PC-3 (cell line): ENCODE measurements at regions not wholly inside any gene's neighbourhood (a gene's known extent, or its start where the extent isn't known, plus 50 kb on each side); places are given as distances from the start of the nearest gene placed in this dataset.

Experiments used
- CTCF ChIP-seq: fragments of 300-600 bp; sonication (generic); conservative IDR thresholded peaks from 2 replicates; pipeline ENCODE4 v1.5.1; 2017; ENCODE audit warnings: antibody characterized with exemption, low read depth, mild to moderate bottlenecking, low read length
- EZH2 ChIP-seq: fragments of 300-600 bp; sonication (generic); IDR thresholded peaks from one replicate; pipeline ENCODE4 v1.6.1; 2017; ENCODE audit warnings: antibody characterized with exemption, mild to moderate bottlenecking, low read length; ENCODE audit not compliant: unreplicated experiment

- no peak for TF ChIP-seq CTCF
- TF ChIP-seq EZH2, result no peak
Observed at GRCh38 chr12:3951380-3952135, 78.4 kb upstream of the PARP11 start.
